ENCODE measurements at regions not wholly inside any gene's neighbourhood (a gene's known extent, or its start where the extent isn't known, plus 50 kb on each side); places are given as distances from the start of the nearest gene placed in this dataset.

- peaks cover 8% of the 10 kb centered on the region for H3F3A ChIP-seq (ENCODE audit: insufficient read depth, low read length, poor library complexity, severe bottlenecking)
- H4K20me1 ChIP-seq (ENCODE audit: insufficient read depth) = no peaks in the 10 kb centered on the region
- H3K79me2 ChIP-seq (replicated peaks; ENCODE audit: insufficient read depth, low read length) = peaks cover 33% of the 10 kb centered on the region
- H3K27ac ChIP-seq (ENCODE audit: low read length) = peak overlapping the region; percentile 97
- peak overlapping the region; percentile 30 for H2AFZ ChIP-seq (ENCODE audit: low read depth, low read length)
- TF ChIP-seq EZH2 (IDR thresholded peaks at IDR 0.05; ENCODE audit: borderline replicate concordance, insufficient read depth, low read length, poor library complexity, severe bottlenecking) (no peak), SMC3 (conservative IDR thresholded peaks at IDR 0.05; ENCODE audit: poor library complexity) (peak; percentile 54), EP300 (conservative IDR thresholded peaks at IDR 0.05; ENCODE audit: poor library complexity, severe bottlenecking) (peak; percentile 80), POLR2AphosphoS5 (IDR thresholded peaks at IDR 0.05) (peak; percentile 100), REST (IDR thresholded peaks at IDR 0.05; ENCODE audit: borderline replicate concordance) (peak; percentile 93), CTCF (IDR thresholded peaks at IDR 0.05; ENCODE audit: poor library complexity, severe bottlenecking) (peak; percentile 78), TAF1 (IDR thresholded peaks at IDR 0.05; ENCODE audit: low read depth) (peak; percentile 91), RAD21 (conservative IDR thresholded peaks at IDR 0.05) (peak; percentile 38), MXI1 (conservative IDR thresholded peaks at IDR 0.05; ENCODE audit: poor library complexity, severe bottlenecking) (peak; percentile 78)
- H3K9me3 ChIP-seq (ENCODE audit: low read length) = no peaks in the 10 kb centered on the region
- no peaks in the 10 kb centered on the region for H3K36me3 ChIP-seq (ENCODE audit: insufficient read depth, low read length)
- no peaks in the 10 kb centered on the region for H3K27me3 ChIP-seq (ENCODE audit: insufficient read depth, low read depth, low read length)
- peak overlapping the region; percentile 98 for H3K9ac ChIP-seq (ENCODE audit: low read length)
- peak overlapping the region; percentile 76 for H3K4me3 ChIP-seq (ENCODE audit: low read length)
- no peaks in the 10 kb centered on the region for H3K9me2 ChIP-seq (ENCODE audit: insufficient read depth, low read length)
- peak overlapping the region; percentile 22 for H3K4me2 ChIP-seq (ENCODE audit: low read length)
These were observed 117.3 kb downstream of the HFE start for GRCh38 chr6:26204332-26205160.

GRCh38 chr6:26205161-26205624 lies 118.0 kb downstream of the HFE start:
- Histone ChIP-seq H3K36me3 (ENCODE audit: insufficient read depth, low read length) (no peaks in the 10 kb centered on the region), H2AFZ (ENCODE audit: low read depth, low read length) (no peak overlapping the region), H3K4me3 (ENCODE audit: low read length) (peak overlapping the region; percentile 76), H3K27me3 (ENCODE audit: insufficient read depth, low read depth, low read length) (no peaks in the 10 kb centered on the region), H3K27ac (ENCODE audit: low read length) (peak overlapping the region; percentile 97), H4K20me1 (ENCODE audit: insufficient read depth) (no peaks in the 10 kb centered on the region), H3K9ac (ENCODE audit: low read length) (peak overlapping the region; percentile 98), H3K4me2 (ENCODE audit: low read length) (peak overlapping the region; percentile 96), H3K9me3 (ENCODE audit: low read length) (no peaks in the 10 kb centered on the region), H3F3A (ENCODE audit: insufficient read depth, low read length, poor library complexity, severe bottlenecking) (peaks cover 8% of the 10 kb centered on the region), H3K79me2 (replicated peaks; ENCODE audit: insufficient read depth, low read length) (peaks cover 33% of the 10 kb centered on the region), H3K9me2 (ENCODE audit: insufficient read depth, low read length) (no peaks in the 10 kb centered on the region)
- TF ChIP-seq EZH2 (IDR thresholded peaks at IDR 0.05; ENCODE audit: borderline replicate concordance, insufficient read depth, low read length, poor library complexity, severe bottlenecking) (no peak), CTCF (IDR thresholded peaks at IDR 0.05; ENCODE audit: poor library complexity, severe bottlenecking) (no peak), POLR2AphosphoS5 (IDR thresholded peaks at IDR 0.05) (peak; percentile 78), REST (IDR thresholded peaks at IDR 0.05; ENCODE audit: borderline replicate concordance) (peak; percentile 70)
